ENCODE measurements at regions not wholly inside any gene's neighbourhood (a gene's known extent, or its start where the extent isn't known, plus 50 kb on each side); places are given as distances from the start of the nearest gene placed in this dataset.

- Histone ChIP-seq H3K4me1 (no peaks in the 10 kb centered on the region), H3K4me3 (no peak overlapping the region), H3K36me3 (no peaks in the 10 kb centered on the region), H3K27ac (no peak overlapping the region), H3K27me3 (replicated peaks in 1 of 7) (no peaks in the 10 kb centered on the region), H3K9me3 (peaks cover 0 to 30% (median 16%) of the 10 kb centered on the region in 8 donors)
- DNase-seq, result no peak
- intact Hi-C loops (cut with DNase I; ENCODE audit: low total_unique reads), result no loop called here
- no peak for TF ChIP-seq POLR2A (IDR thresholded peaks at IDR 0.05)
- TF ChIP-seq POLR2AphosphoS5 (IDR thresholded peaks at IDR 0.05), result no peak
- peak in 1 of 11 experiments; percentile 24 for TF ChIP-seq CTCF (IDR thresholded peaks at IDR 0.05 in 8 of 11, conservative IDR thresholded peaks at IDR 0.05 in 3 of 11)
- WGBS, 5 donors, result 84 to 89% (median 86%) methylated on average over 5 of the region's 5 CpGs
Observed at GRCh38 chr11:122293296-122294023, 177.4 kb upstream of the BLID start.

- Histone ChIP-seq H3K36me3 (no peaks in the 10 kb centered on the region), H3K27ac (no peak overlapping the region), H3K9me3 (no peaks in the 10 kb centered on the region), H3K4me3 (no peak overlapping the region), H3K4me1 (no peaks in the 10 kb centered on the region), H3K27me3 (replicated peaks in 1 of 7) (peaks cover 0 to 35% (median 0%) of the 10 kb centered on the region in 7 donors)
- DNase-seq, result no peak
- intact Hi-C loops (cut with DNase I; ENCODE audit: low total_unique reads), result no loop called here
- 33 to 57% (median 45%) methylated on average over 11 of the region's 11 CpGs for WGBS, 5 donors
- no peak for TF ChIP-seq CTCF (IDR thresholded peaks at IDR 0.05 in 8 of 11, conservative IDR thresholded peaks at IDR 0.05 in 3 of 11)
- TF ChIP-seq POLR2AphosphoS5 (IDR thresholded peaks at IDR 0.05), result no peak
- no peak for TF ChIP-seq POLR2A (IDR thresholded peaks at IDR 0.05)
Observed at GRCh38 chr11:122287401-122287800, 171.4 kb upstream of the BLID start.

GRCh38 chr11:122285070-122285988 lies 169.3 kb upstream of the BLID start:
- intact Hi-C loops (cut with DNase I; ENCODE audit: low total_unique reads), result no loop called here
- no peak for TF ChIP-seq POLR2AphosphoS5 (IDR thresholded peaks at IDR 0.05)
- no peak for TF ChIP-seq POLR2A (IDR thresholded peaks at IDR 0.05)
- TF ChIP-seq CTCF (IDR thresholded peaks at IDR 0.05 in 8 of 11, conservative IDR thresholded peaks at IDR 0.05 in 3 of 11), result no peak

GRCh38 chr11:122280870-122281269 lies 164.9 kb upstream of the BLID start:
- no peak for DNase-seq
- WGBS, 5 donors, result 60 to 77% (median 71%) methylated on average over 5 of the region's 5 CpGs
- Histone ChIP-seq H3K4me1 (no peaks in the 10 kb centered on the region), H3K9me3 (no peaks in the 10 kb centered on the region), H3K4me3 (no peak overlapping the region), H3K27me3 (replicated peaks in 1 of 7) (peaks cover 0 to 29% (median 0%) of the 10 kb centered on the region in 7 donors), H3K36me3 (no peaks in the 10 kb centered on the region), H3K27ac (no peak overlapping the region)
- no peak for TF ChIP-seq POLR2A (IDR thresholded peaks at IDR 0.05)
- no peak for TF ChIP-seq POLR2AphosphoS5 (IDR thresholded peaks at IDR 0.05)
- no peak for TF ChIP-seq CTCF (IDR thresholded peaks at IDR 0.05 in 8 of 11, conservative IDR thresholded peaks at IDR 0.05 in 3 of 11)
- intact Hi-C loops (cut with DNase I; ENCODE audit: low total_unique reads), result no loop called here

More at GRCh38 chr11:122285070-122285988, 169.3 kb upstream of the BLID start:
- Histone ChIP-seq H3K9me3 (no peaks in the 10 kb centered on the region), H3K36me3 (no peaks in the 10 kb centered on the region), H3K27ac (no peak overlapping the region), H3K4me3 (no peak overlapping the region), H3K4me1 (no peaks in the 10 kb centered on the region), H3K27me3 (replicated peaks in 1 of 7) (peaks cover 0 to 45% (median 0%) of the 10 kb centered on the region in 7 donors)
- DNase-seq, result no peak
- WGBS, 5 donors, result 94 to 97% (median 95%) methylated on average over 8 of the region's 8 CpGs
